NCI-H526 treated with DMSO at 0.1 percent for 48 hours (cell line): ENCODE measurements at regions not wholly inside any gene's neighbourhood (a gene's known extent, or its start where the extent isn't known, plus 50 kb on each side); places are given as distances from the start of the nearest gene placed in this dataset.

ENCODE experiments used
- DNase-seq: peaks from one replicate; lab custom pipeline; 2025; lab: John Stamatoyannopoulos, UW

- no peak for DNase-seq
Measured at GRCh38 chr12:66963901-66964300, 285.0 kb upstream of the GRIP1 start.

- DNase-seq, result no peak
Measured at GRCh38 chr12:66964629-66965028, 285.8 kb upstream of the GRIP1 start.

- DNase-seq, result no peak
Measured at GRCh38 chr12:66965621-66966020, 286.7 kb upstream of the GRIP1 start.

- no peak for DNase-seq
Measured at GRCh38 chr12:66971816-66972215, 292.9 kb upstream of the GRIP1 start.

- no peak for DNase-seq
Measured at GRCh38 chr12:66976526-66976925, 292.6 kb upstream of the CAND1 start.

- no peak for DNase-seq
Measured at GRCh38 chr12:66978802-66979201, 290.4 kb upstream of the CAND1 start.

GRCh38 chr12:66979251-66979650, 289.9 kb upstream of the CAND1 start:
- DNase-seq, result no peak

- no peak for DNase-seq
Measured at GRCh38 chr12:66984077-66984476, 285.1 kb upstream of the CAND1 start.

- DNase-seq, result no peak
Measured at GRCh38 chr12:66984962-66985361, 284.2 kb upstream of the CAND1 start.

GRCh38 chr12:66999141-66999540, 270.0 kb upstream of the CAND1 start:
- DNase-seq, result no peak

GRCh38 chr12:67001251-67001650, 267.9 kb upstream of the CAND1 start:
- DNase-seq, result no peak

- DNase-seq, result no peak
Measured at GRCh38 chr12:67002720-67003119, 266.4 kb upstream of the CAND1 start.

- DNase-seq, result no peak
Measured at GRCh38 chr12:67006610-67007009, 262.5 kb upstream of the CAND1 start.

- no peak for DNase-seq
Measured at GRCh38 chr12:67014642-67015041, 254.5 kb upstream of the CAND1 start.

- DNase-seq, result no peak
Measured at GRCh38 chr12:67018105-67018504, 251.1 kb upstream of the CAND1 start.

- no peak for DNase-seq
Measured at GRCh38 chr12:67019070-67019469, 250.1 kb upstream of the CAND1 start.

GRCh38 chr12:67025543-67026114, 243.5 kb upstream of the CAND1 start:
- DNase-seq, result peak; percentile 41

- no peak for DNase-seq
Measured at GRCh38 chr12:67026487-67027246, 242.5 kb upstream of the CAND1 start.

- DNase-seq, result no peak
Measured at GRCh38 chr12:67028529-67028928, 240.6 kb upstream of the CAND1 start.

GRCh38 chr12:67034110-67034879, 234.9 kb upstream of the CAND1 start:
- DNase-seq, result no peak

- no peak for DNase-seq
Measured at GRCh38 chr12:67035121-67035520, 234.0 kb upstream of the CAND1 start.

- no peak for DNase-seq
Measured at GRCh38 chr12:67038486-67038885, 230.7 kb upstream of the CAND1 start.
